Heart left ventricle (tissue), 16 donors: ENCODE measurements at regions not wholly inside any gene's neighbourhood (a gene's known extent, or its start where the extent isn't known, plus 50 kb on each side); places are given as distances from the start of the nearest gene placed in this dataset.

ENCODE experiments used
- ATAC-seq, 4 donors: fragments of 200-7000 bp; cut with Tn5 transposase; one replicate each; pipeline ENCODE4 v1.9.1; 2020 to 2022; ENCODE audit warnings: moderate library complexity in 4 of 4, mild to moderate bottlenecking in 3 of 4, moderate number of reproducible peaks in 1 of 4
- DNase-seq, 5 donors: peaks; one replicate each; pipeline ENCODE4 v3.0.0-alpha.2; 2020
- H3K27ac ChIP-seq, 12 donors: fragments of 200-600 bp; sonication (generic) in 4 of 12; one replicate each; pipeline versions ENCODE4 v1.5.0 to v1.8.0; 2016 to 2022; ENCODE audit warnings: mild to moderate bottlenecking in 2 of 12
- H3K27me3 ChIP-seq, 9 donors: fragments of 200-600 bp; sonication (generic) in 2 of 9; one replicate each; pipeline versions ENCODE4 v1.5.1 to v1.8.0; 2016 to 2022; ENCODE audit warnings: mild to moderate bottlenecking in 3 of 9
- H3K36me3 ChIP-seq, 9 donors: fragments of 200-600 bp; sonication (generic) in 2 of 9; one replicate each; pipeline versions ENCODE4 v1.5.0 to v1.8.0; 2018 to 2022; ENCODE audit warnings: mild to moderate bottlenecking in 2 of 9
- H3K4me1 ChIP-seq, 12 donors: fragments of 200-600 bp; sonication (generic) in 4 of 12; one replicate each; pipeline versions ENCODE4 v1.5.0 to v1.8.0; 2016 to 2022; ENCODE audit warnings: mild to moderate bottlenecking in 3 of 12
- H3K4me3 ChIP-seq, 12 donors: fragments of 200-600 bp; sonication (generic) in 4 of 12; one replicate each; pipeline versions ENCODE4 v1.5.0 to v1.8.0; 2017 to 2022; ENCODE audit warnings: mild to moderate bottlenecking in 9 of 12, moderate library complexity in 4 of 12
- H3K9me3 ChIP-seq, 12 donors: fragments of 200-600 bp; sonication (generic) in 4 of 12; one replicate each; pipeline versions ENCODE4 v1.5.0 to v1.8.0; 2016 to 2022; ENCODE audit warnings: mild to moderate bottlenecking in 1 of 12
- CTCF ChIP-seq, 12 donors: fragments of 200-600 bp; sonication (generic) in 4 of 12; IDR thresholded peaks; one replicate each; pipeline versions ENCODE4 v1.5.0 to v1.8.0; 2018 to 2022; ENCODE audit warnings: antibody characterized with exemption in 12 of 12, mild to moderate bottlenecking in 5 of 12
- POLR2A ChIP-seq, 2 donors: fragments of 450-650 bp; IDR thresholded peaks; one replicate each; pipeline ENCODE4 v1.6.1; 2017; ENCODE audit warnings: antibody characterized with exemption in 2 of 2, mild to moderate bottlenecking in 2 of 2, moderate library complexity in 2 of 2
- WGBS, 4 donors: extraction: QIAGEN DNeasy Blood & Tissue Kit in 2 of 4; methylation state at CpG; one replicate each; pipeline versions ENCODE4 v1.1.5 to v1.1.7; 2013 to 2018; 5-methylcytosine and 5-hydroxymethylcytosine counted together
- intact Hi-C, 10 donors: fragments of 100-400 bp; cut with DNase I; formaldehyde crosslinking; loops; one replicate each; pipeline versions ENCODE4 v1.11.1 to v1.14.2; 2022
- donor health status: ischemic (EF 13 %, LVEDD 7.1; RV severe dilation, severe dysfunction).
- donor health status: healthy with polysubstance abuse.
- donor health status: DM: no; HTN: yes; CAD: no.
- donor health status: DM: no; HTN: no; CAD: no.
- donor health status: ischemic (EF 25% LVEDD 6.9; RV normal size, moderate dysfunction).
- donor health status: ischemic (EF 25% LVEDD 5.7; RV mildly dilated, moderate dysfunction).
- donor health status: healthy.
- donor health status: DM: yes; HTN: yes; CAD: no.
- donor health status: ischemic (EF 35%, LVEDD 5.7; RV mildly dilated, moderate dysfunction).
- donor health status: nonischemic (EF 11% LVEDD 7.7; RV severe dilation, severe dysfunction).
- donor health status: DM: yes; HTN: yes; CAD: no.
- donor health status: PGD.
- donor health status: ischemic (EF 29% LVEDD 5.4; RV normal size, mild dysfunction).
- donor health status: nonischemic (EF 23%, LVEDD 6.1; RV moderate dilation, normal function).

GRCh38 chr2:120826716-120827410, 91.2 kb downstream of the GLI2 start:
- H3K27ac ChIP-seq: peak overlapping the region in 1 of 12 donors; percentile 53

GRCh38 chr2:120828066-120828465, 92.4 kb downstream of the GLI2 start:
- peak in 1 of 5 donors; percentile 4 for DNase-seq
- intact Hi-C loops: no loop called here
- TF ChIP-seq CTCF (IDR thresholded peaks at IDR 0.05) (no peak), POLR2A (IDR thresholded peaks at IDR 0.05) (no peak)
- Histone ChIP-seq H3K4me1 (peaks cover 0 to 27% (median 10%) of the 10 kb centered on the region in 12 donors), H3K4me3 (no peak overlapping the region), H3K27me3 (no peaks in the 10 kb centered on the region), H3K36me3 (no peaks in the 10 kb centered on the region), H3K9me3 (no peaks in the 10 kb centered on the region), H3K27ac (no peak overlapping the region)
- no peak for ATAC-seq
- 88 to 91% (median 89%) methylated on average over 10 of the region's 10 CpGs for WGBS, 4 donors

More at GRCh38 chr2:120826716-120827410, 91.2 kb downstream of the GLI2 start:
- TF ChIP-seq CTCF (IDR thresholded peaks at IDR 0.05) (no peak), POLR2A (IDR thresholded peaks at IDR 0.05) (no peak)
- 58 to 71% (median 61%) methylated on average over 18 of the region's 18 CpGs for WGBS, 4 donors
- H3K4me3 ChIP-seq: no peak overlapping the region
- no peaks in the 10 kb centered on the region for H3K36me3 ChIP-seq
- ATAC-seq (peak; percentile 5 to 53 (median 42)), DNase-seq (peak in 2 of 5 donors; percentile 29 to 45)
- intact Hi-C loops: no loop called here
- H3K9me3 ChIP-seq: no peaks in the 10 kb centered on the region
- no peaks in the 10 kb centered on the region for H3K27me3 ChIP-seq
- H3K4me1 ChIP-seq: peaks cover 0 to 27% (median 10%) of the 10 kb centered on the region in 12 donors

DNA sequence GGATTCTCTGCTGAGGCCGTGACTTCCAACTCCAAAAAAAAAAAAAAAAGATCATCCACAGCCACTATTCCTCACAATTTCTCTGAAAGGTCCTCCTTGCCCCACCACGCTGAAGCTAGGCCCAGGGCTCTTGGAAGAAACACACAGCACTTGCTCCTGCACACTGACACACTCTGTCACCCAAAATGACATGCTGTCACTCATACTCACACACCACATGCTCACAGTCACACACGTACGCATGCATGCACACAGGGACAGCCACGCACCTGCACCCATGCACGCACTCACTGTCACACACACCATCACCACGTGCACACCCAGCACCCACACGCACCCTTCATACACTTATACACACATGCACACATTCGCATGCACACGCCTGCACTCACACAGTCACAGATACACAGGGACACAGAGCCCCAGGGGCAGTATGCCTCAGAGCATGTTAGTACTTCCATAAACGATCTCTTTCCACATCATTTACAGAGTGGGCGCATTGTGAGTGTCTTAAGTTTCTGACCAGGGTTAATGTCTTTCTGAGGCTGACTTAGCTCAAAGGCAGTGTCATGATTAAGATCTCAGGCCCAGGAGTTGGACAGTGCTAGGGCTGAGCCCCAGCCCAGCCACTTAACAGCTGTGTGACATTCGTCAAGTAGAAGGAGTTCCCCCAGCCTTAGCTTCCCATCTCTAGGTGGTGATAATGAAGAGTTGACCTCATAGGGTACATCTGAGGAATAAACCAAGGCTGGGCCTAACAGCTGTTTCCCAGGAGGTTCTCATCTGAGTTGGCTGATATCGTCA, 93.4 kb downstream of the GLI2 start:
- H3K4me1 ChIP-seq: peaks cover 0 to 27% (median 10%) of the 10 kb centered on the region in 12 donors
- TF ChIP-seq CTCF (IDR thresholded peaks at IDR 0.05) (no peak), POLR2A (IDR thresholded peaks at IDR 0.05) (no peak)
- 87 to 91% (median 89%) methylated on average over 13 to 14 of the region's 14 CpGs for WGBS, 4 donors
- no peak overlapping the region for H3K27ac ChIP-seq
- no peaks in the 10 kb centered on the region for H3K27me3 ChIP-seq
- no peaks in the 10 kb centered on the region for H3K36me3 ChIP-seq
- intact Hi-C loops: no loop called here
- H3K4me3 ChIP-seq: no peak overlapping the region
- DNase-seq (peak in 2 of 5 donors; percentile 9 to 11), ATAC-seq (no peak)
- no peaks in the 10 kb centered on the region for H3K9me3 ChIP-seq

- Histone ChIP-seq H3K36me3 (no peaks in the 10 kb centered on the region), H3K4me3 (no peak overlapping the region), H3K4me1 (peaks cover 0 to 27% (median 10%) of the 10 kb centered on the region in 12 donors), H3K27me3 (no peaks in the 10 kb centered on the region), H3K27ac (no peak overlapping the region), H3K9me3 (no peaks in the 10 kb centered on the region)
- intact Hi-C loops: no loop called here
- TF ChIP-seq CTCF (IDR thresholded peaks at IDR 0.05): no peak
- no peak for TF ChIP-seq POLR2A (IDR thresholded peaks at IDR 0.05)
- DNase-seq (peak in 2 of 5 donors; percentile 18 to 30), ATAC-seq (no peak)
- 75 to 91% (median 83%) methylated on average over 3 to 6 of the region's 6 CpGs for WGBS, 4 donors
These were observed 94.0 kb downstream of the GLI2 start for GRCh38 chr2:120829633-120830025.
